GM19395 (cell line): ENCODE measurements at regions not wholly inside any gene's neighbourhood (a gene's known extent, or its start where the extent isn't known, plus 50 kb on each side); places are given as distances from the start of the nearest gene placed in this dataset.

Experiments used
- ATAC-seq: cut with Tn5 transposase; IDR thresholded peaks from one replicate; pipeline ENCODE4 v1.9.1; 2021; ENCODE audit warnings: mild to moderate bottlenecking, moderate library complexity; ENCODE audit not compliant: unreplicated experiment

DNA sequence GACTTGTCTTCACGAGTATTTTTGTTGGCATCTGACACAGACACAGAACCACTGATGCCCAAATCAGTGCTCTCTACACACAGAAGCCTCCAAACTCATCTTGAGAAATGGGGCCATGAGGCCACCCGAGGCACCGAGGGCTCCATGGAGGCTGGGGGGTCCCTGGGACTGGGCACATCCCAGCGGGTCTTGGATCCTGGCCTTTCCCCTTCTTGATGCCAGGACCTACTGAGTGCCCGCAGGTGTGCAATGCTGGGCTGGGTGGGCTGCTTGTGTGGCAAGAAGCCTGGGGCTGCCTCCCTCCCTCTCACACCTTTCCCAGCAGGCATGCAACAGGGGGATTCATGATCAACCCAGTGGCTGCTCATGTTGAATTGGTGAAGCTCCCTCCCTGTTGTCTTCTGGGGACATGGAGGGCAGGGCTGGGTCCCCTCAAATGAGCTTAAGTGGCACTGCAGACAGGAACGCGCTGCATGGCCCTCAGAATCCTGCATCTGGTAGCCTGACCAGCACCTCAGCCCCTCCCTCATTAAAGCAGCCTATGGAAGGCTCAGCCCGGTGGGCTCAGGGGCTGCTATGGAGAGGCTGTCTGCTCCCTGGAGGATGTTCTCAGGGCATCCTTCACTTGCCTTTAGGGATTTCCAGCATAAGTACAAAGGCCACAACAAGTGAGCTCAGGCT lies 63.7 kb upstream of the SIMC1 start:
- ATAC-seq: no peak

DNA sequence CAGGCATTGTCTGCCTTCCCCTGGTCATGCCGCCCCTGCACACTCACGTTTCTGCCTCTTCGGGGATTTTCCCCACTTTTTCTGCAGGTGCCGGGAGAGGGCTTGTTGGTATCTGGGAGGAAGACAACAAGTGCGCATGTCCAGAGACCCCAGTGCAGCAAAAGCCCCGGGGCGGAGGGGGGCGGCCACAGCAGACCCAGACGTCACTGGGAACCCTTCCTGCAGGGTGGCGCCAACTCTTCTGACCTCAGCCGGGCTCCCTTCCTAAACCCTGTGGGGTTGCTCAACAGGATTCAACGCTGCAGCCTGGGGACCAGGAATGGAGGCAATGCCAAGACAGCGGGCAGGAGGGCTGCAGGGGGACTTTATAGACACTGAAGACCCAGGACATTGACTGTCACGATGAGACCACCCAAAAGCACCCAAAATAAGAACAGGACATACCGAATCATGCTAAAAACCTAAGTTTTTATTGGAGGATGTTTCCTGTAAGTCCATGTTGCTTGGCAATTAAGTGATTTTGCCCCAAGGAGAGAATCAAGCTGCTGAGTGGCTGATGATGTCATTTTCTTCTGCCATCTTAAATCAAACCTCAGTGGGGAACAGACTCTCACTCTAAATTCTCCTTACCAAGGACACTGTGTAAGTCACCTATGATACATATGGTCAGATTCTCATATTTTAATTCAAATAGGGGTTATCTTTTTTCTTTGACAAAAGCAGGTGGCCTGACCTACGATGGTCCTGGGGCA lies 62.9 kb upstream of the SIMC1 start:
- ATAC-seq: no peak

DNA sequence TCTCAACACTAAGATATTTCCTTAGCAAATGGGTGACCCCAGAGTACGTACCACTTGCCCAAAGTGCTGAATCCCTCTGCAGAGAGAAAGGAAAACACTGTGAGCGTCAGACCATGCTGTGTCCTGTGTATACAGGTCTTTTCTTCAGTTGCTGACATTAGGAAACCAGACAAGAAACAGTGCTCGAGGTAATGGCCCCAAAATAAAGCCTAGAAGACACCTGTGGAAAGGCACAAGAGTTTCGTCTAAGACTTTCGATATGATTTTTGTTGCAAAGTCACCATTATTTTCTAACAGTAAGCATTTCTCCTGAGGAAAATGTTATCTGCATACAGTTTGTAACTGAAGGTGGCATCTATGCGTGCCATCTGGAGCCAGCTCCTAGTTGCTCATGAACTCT lies 62.0 kb upstream of the SIMC1 start:
- no peak for ATAC-seq

DNA sequence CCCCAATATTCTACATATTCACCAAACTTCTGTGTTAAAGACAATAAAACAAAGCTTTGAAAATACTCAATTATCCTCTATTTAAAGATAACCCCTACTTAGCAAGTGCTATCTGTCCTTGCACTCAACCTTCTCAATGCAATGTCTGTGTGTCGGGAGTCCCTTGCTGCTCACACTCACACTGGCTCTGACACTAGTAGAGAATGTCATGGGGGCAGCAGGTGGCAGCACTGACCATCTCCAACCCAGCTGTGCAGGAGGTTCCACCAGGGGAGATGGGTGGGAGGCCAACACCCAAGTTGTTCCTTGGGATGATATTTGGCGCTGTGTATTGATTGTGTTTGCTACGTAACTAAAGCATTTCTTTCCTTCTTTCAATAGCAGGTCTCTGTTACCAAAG lies 59.4 kb upstream of the SIMC1 start:
- no peak for ATAC-seq

DNA sequence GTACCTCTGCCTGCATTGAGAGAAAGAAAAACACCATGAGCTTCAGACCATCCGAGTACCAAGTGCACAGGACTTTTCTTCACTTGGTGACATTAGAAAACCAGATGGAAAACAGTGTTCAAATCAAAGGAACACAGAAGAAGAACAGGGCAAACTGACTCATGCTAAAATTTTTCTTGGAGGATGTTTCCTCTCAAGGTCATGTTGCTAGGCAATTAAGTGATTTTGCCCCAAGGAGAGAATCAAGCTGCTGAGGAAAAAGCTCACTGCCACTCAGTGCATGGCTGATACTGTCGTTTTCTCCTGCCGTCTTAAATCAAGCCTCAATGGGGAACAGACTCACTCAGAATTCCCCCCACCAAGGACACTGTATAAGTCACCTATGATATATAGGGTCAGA lies 57.9 kb upstream of the SIMC1 start:
- ATAC-seq: no peak

DNA sequence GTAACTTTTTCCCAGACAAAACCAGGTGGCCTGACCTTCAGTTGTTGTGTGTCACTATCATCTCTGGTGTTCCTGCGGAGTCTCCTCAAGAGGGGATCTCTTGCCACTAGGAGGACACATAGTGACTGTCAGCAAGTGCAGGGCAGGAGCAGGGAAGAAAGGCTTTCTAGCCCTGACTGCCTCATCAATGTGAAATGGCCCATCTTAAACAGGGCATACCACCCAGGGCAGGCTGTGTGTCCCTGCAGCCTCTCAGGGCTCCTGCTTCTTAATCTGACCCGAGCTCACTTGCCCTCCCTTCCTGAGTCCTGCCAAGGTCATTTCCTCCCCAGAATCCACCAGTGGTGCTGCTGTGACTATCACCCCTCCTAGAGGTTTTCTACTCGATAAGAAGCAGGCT lies 57.4 kb upstream of the SIMC1 start:
- no peak for ATAC-seq

DNA sequence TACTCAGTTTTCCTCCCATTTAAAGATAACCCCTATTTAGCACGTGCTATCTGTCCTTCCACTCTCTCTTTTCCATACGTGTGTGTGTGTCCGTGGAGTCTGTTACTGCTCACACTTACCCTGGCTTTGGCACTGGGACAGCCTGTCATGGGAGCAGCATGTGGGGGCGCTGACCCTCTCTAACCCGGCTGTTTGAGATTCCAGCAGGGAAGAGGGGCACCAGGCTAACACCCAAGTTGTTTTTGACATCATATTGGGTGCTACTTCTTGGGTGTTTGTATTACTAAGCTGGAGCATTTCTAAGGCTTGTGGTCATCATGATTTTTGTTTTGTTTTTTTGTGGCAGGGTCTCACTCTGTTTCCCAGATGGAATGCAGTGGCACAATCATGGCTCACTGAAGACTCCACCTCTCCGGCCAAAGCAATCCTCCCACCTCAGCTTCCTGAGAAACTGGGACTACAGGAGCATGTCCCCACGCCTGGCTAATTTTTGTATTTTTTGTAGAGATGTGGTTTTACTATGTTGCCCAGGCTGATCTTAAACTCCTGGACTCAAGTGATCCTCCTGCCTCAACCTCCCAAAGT lies 56.9 kb upstream of the SIMC1 start:
- ATAC-seq: no peak

DNA sequence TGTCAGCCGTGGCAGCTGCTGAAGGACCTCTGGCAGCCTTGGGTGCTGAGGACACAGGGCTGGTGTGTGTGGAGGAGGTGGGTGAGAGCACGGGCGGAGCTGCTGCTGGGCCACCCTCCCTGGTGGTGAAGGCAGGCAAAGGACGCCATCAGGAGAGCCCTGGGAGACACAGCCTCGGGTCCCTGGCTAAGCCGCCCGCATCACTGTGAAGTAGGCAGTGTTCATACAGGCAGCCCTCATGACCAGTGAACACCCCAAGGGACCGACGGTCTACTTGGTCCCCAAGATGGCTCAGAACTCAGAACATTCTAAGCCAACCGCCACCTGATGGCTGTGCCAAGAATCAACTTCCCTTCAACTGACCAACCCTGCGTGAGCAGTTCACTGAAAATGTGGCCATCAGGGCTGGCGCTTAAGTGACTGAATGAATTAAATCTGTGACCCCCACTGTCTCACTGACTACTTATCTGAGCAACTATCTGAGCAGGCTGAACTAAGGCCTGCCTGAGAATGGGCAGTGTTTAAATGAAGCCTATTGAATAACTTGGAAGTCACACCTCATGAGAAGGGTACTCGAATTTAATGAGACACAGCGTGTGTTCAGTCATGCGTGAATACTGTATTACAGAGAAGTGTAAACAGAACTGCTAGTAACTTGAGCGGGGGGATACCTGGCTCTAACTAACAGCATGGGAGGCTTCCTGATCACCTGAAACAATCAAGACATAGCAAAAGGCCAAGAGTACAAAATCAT lies 54.7 kb upstream of the SIMC1 start:
- ATAC-seq: no peak

DNA sequence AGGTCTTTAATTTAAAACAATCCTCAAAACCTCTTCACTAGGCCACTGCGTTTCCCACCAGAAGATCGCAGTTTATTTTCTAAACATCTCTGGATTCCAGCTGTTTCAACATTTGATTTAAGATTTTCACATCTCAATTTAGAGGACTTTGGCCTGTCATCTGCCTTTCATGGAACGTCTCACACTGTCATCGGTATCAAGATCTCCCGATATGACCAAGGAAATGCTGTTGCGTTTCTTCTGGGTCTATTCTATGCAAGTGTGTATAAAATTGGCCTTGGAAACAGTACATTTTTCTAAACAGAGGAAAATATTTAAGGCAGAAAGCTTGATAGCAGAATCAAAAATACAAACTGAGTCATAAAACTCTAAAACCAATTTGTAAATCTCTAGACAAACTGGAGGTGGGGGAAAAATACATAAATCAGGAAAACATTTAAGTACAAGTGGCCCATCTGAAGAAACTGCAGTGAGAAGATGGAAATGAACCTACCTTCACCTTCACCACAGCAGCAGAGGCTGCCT lies 53.6 kb upstream of the SIMC1 start:
- no peak for ATAC-seq

DNA sequence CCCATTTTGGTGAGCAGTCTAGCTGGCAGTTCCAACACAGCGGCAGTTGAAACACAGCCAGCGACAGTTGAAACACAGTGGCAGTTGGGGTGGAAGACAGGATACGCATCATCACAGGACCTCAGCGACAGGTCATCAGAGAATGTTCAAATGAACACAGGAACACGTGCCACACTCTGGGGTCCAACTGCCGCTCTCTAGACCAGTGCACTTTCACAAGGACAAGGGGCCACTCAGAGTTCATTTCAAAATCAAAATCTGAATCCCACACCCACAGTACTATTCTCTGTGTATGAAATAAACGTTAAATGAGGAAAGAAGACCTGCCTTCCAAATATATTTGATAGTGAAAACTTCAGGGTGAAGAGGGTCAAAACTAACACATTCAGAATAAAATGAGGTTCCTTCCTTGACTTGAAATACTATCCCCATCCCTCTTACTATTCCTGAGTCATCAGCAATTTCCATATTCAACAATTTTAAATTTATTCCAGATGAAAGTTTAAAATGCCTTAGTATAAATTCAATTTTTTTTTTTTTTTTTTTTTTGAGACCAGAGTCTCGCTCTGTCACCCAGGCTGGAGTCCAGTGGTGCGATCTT lies 53.0 kb upstream of the SIMC1 start:
- no peak for ATAC-seq

DNA sequence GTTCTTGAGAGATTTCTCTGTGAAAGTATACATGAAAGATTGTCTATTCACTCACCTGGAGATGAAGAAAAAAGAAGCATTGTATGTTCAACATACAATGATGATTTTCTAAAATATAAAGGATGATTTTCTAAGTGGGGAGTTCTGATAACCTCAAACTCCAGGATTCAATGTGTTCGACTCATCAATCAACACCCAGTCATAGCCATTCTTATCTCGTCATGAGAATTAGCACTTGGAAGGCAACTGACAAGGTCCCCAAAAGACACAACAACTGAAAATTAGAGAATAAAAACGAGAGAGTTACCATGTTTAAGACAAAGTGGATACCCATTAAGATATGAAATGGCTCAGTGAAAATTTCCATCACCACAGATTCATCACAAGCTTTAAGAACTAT lies 52.1 kb upstream of the SIMC1 start:
- no peak for ATAC-seq

DNA sequence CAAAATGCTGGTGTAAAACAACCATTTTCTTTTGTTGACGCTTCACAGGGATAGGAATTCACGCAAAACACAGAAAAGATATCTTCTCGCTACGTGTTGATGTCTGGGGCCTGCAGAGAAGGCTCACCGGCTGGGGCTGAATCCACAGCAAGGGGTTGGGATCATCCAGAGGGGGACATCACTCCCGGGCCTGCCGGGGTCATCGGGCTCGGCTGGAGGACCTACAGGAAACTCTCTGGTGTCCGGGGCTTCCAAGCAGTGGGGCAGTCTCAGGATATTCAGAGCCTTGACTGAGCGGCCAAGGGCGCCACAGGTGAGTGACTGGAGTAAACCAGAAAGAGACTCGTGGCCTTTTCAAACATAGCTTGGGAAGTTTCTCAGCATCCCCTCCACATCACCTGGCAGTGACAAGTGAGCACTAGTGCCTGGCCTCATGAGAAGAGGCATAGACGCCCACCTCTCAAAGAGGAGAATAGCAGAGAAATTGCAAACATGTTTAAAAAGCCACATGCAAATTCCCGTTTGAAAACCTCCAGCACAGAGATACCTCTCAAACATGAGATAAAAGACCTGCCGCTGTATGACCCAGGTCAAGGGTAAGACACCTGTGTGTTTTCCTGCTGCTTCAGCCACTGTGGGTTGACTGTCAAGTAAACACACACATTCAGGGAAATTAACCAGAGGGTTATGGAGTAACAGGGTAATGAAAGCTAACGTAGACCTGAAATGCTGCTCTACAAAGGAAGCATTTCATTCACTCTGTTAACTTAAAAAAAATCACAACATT lies 50.8 kb upstream of the SIMC1 start:
- ATAC-seq: no peak

DNA sequence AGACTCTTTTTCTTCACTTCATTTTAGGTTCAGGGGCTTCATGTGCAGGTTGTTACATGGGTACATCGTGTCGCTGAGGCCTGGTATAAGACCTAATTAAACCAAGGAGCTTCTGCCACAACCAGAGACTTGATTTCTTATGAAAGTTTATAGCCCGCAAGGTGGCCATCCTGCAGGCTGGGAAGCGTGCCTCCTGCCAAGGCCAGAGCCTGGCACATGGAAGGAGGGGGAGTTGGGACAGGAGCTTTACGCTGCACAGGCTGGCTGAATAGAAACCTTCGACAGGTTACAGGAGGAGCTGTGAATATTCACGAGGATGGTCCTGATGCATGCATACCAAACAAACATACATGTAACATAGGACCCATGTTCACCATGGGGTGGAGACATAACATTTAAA lies 50.1 kb upstream of the SIMC1 start:
- no peak for ATAC-seq
